Neuronal stem cell (in vitro differentiated cells): ENCODE measurements at regions not wholly inside any gene's neighbourhood (a gene's known extent, or its start where the extent isn't known, plus 50 kb on each side); places are given as distances from the start of the nearest gene placed in this dataset.

ENCODE experiments used
- DNase-seq: peaks from one replicate; pipeline ENCODE4 v3.0.0-alpha.2; 2013; ENCODE audit warnings: low spot score
- H2AFZ ChIP-seq: one replicate; pipeline ENCODE4 v1.6.1; 2013; ENCODE audit warnings: mild to moderate bottlenecking, low read length, inconsistent platforms
- H2AK5ac ChIP-seq: 2 replicates; pipeline ENCODE4 v1.6.1; 2013; ENCODE audit warnings: low read depth, mild to moderate bottlenecking, inconsistent platforms, low read length, moderate library complexity, mixed read lengths
- H2BK120ac ChIP-seq: 2 replicates; pipeline ENCODE4 v1.6.1; 2013; ENCODE audit warnings: low read depth, mild to moderate bottlenecking, inconsistent platforms, low read length, moderate library complexity, mixed read lengths
- H2BK12ac ChIP-seq: one replicate; pipeline ENCODE4 v1.6.1; 2013; ENCODE audit warnings: low read length, inconsistent platforms
- H2BK15ac ChIP-seq: 2 replicates; pipeline ENCODE4 v1.6.1; 2013; ENCODE audit warnings: mild to moderate bottlenecking, low read length, inconsistent platforms, mixed read lengths
- H2BK5ac ChIP-seq: one replicate; pipeline ENCODE4 v1.6.1; 2013; ENCODE audit warnings: inconsistent platforms, mild to moderate bottlenecking, low read length, moderate library complexity
- H3K14ac ChIP-seq: one replicate; pipeline ENCODE4 v1.6.1; 2013; ENCODE audit warnings: low read length, inconsistent platforms
- H3K18ac ChIP-seq: 2 replicates; pipeline ENCODE4 v1.6.1; 2013; ENCODE audit warnings: low read length, inconsistent platforms
- H3K23ac ChIP-seq: 2 replicates; pipeline ENCODE4 v1.6.1; 2013; ENCODE audit warnings: low read depth, mild to moderate bottlenecking, mixed read lengths, low read length, inconsistent platforms; ENCODE audit not compliant: poor library complexity
- H3K27ac ChIP-seq: replicated peaks from 3 replicates; pipeline ENCODE4 v1.5.1; 2013; ENCODE audit warnings: low read length, inconsistent platforms
- H3K27me3 ChIP-seq, 3 experiments: 2 replicates each; pipeline ENCODE4 v1.6.1; 2013; ENCODE audit warnings: low read length in 3 of 3, mild to moderate bottlenecking in 2 of 3, inconsistent platforms in 1 of 3, low read depth in 1 of 3, mixed read lengths in 1 of 3, moderate library complexity in 1 of 3; ENCODE audit not compliant: control insufficient read depth in 3 of 3, insufficient read depth in 3 of 3
- H3K36me3 ChIP-seq, 2 donors: replicated peaks in 1 of 2; 2 replicates each; pipeline ENCODE4 v1.6.1; 2013; ENCODE audit warnings: low read length in 2 of 2; ENCODE audit not compliant: control insufficient read depth in 2 of 2, insufficient read depth in 2 of 2
- H3K4ac ChIP-seq: 2 replicates; pipeline ENCODE4 v1.6.1; 2013; ENCODE audit warnings: inconsistent platforms, mild to moderate bottlenecking, low read length, moderate library complexity
- H3K4me1 ChIP-seq, 2 donors: 1 replicate in 1 of 2; 2 replicates in 1 of 2; pipeline ENCODE4 v1.6.1; 2013; ENCODE audit warnings: low read length in 2 of 2, low read depth in 1 of 2; ENCODE audit not compliant: control insufficient read depth in 2 of 2, insufficient read depth in 1 of 2
- H3K4me2 ChIP-seq: one replicate; pipeline ENCODE4 v1.6.1; 2013; ENCODE audit warnings: mild to moderate bottlenecking, low read length, inconsistent platforms; ENCODE audit not compliant: insufficient read depth, poor library complexity, severe bottlenecking
- H3K4me3 ChIP-seq, 2 donors: 2 replicates each; pipeline ENCODE4 v1.5.1; 2013; ENCODE audit warnings: low read length in 2 of 2, mild to moderate bottlenecking in 2 of 2, inconsistent platforms in 1 of 2, moderate library complexity in 1 of 2
- H3K79me1 ChIP-seq: one replicate; pipeline ENCODE4 v1.6.1; 2013; ENCODE audit warnings: low read depth, mild to moderate bottlenecking, inconsistent platforms, low read length, moderate library complexity
- H3K9ac ChIP-seq: one replicate; pipeline ENCODE4 v1.6.1; 2013; ENCODE audit warnings: mild to moderate bottlenecking, low read depth, low read length, inconsistent platforms; ENCODE audit not compliant: poor library complexity
- H3K9me3 ChIP-seq, 2 donors: replicated peaks in 1 of 2; 2 replicates each; pipeline versions ENCODE3 to v1.6.1; 2013; ENCODE audit warnings: low read length in 2 of 2, mild to moderate bottlenecking in 2 of 2, inconsistent platforms in 1 of 2, low read depth in 1 of 2, mixed read lengths in 1 of 2, moderate library complexity in 1 of 2; ENCODE audit not compliant: control insufficient read depth in 2 of 2, insufficient read depth in 1 of 2
- H4K8ac ChIP-seq: one replicate; pipeline ENCODE4 v1.6.1; 2013; ENCODE audit warnings: low read depth, mild to moderate bottlenecking, inconsistent platforms, low read length, moderate library complexity
- H4K91ac ChIP-seq: one replicate; pipeline ENCODE4 v1.6.1; 2013; ENCODE audit warnings: low read length, low read depth, mild to moderate bottlenecking, inconsistent platforms; ENCODE audit not compliant: poor library complexity
- WGBS, 2 donors: extraction: QIAGEN DNeasy Blood & Tissue Kit; methylation state at CpG; one replicate each; pipeline ENCODE4 v1.1.7; 2013; ENCODE audit warnings: missing lambda C conversion rate in 2 of 2, mixed read lengths in 1 of 2; ENCODE audit not compliant: insufficient read length in 2 of 2, insufficient replicate concordance in 1 of 2; ENCODE audit errors: extremely low coverage in 2 of 2; 5-methylcytosine and 5-hydroxymethylcytosine counted together

DNA sequence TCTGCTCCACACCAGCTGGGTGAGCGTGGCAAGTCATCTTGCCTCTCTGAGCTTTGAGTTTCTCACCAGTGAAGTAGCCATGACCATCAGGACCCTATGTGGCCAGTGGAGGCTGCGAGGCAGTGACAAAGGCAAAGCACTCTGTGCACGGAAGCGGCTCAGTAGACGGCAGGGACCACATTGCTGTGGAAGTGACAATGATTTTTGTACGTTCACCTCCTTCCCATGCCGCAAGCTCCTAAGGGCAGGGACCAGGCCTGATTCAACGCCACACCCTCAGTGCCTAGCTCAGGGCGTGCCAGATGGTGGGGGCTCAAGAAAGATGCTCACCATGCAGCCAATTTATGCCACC, 210.5 kb downstream of the MATN1 start:
- no peak overlapping the region for H3K27ac ChIP-seq
- no peak overlapping the region for H3K14ac ChIP-seq
- no peak overlapping the region for H3K4me3 ChIP-seq
- no peak overlapping the region for H2BK5ac ChIP-seq
- H2AFZ ChIP-seq, result no peak overlapping the region
- no peak overlapping the region for H3K23ac ChIP-seq
- no peaks in the 10 kb centered on the region for H3K79me1 ChIP-seq
- no peaks in the 10 kb centered on the region for H3K9me3 ChIP-seq
- WGBS, 2 donors, result no CpG with 5 or more reads among the region's 9 CpGs
- H3K4ac ChIP-seq, result no peak overlapping the region
- peak overlapping the region; percentile 33 for H2AK5ac ChIP-seq
- no peak overlapping the region for H3K4me2 ChIP-seq
- H3K36me3 ChIP-seq, result no peaks in the 10 kb centered on the region
- no peak overlapping the region for H2BK12ac ChIP-seq
- no peak overlapping the region for H3K18ac ChIP-seq
- no peak overlapping the region for H2BK120ac ChIP-seq
- H3K4me1 ChIP-seq, result peaks cover 0 to 14% of the 10 kb centered on the region in 2 donors
- H3K27me3 ChIP-seq, result no peaks in the 10 kb centered on the region
- H3K9ac ChIP-seq, result no peak overlapping the region
- DNase-seq, result no peak
- no peak overlapping the region for H2BK15ac ChIP-seq
- H4K8ac ChIP-seq, result no peak overlapping the region
- H4K91ac ChIP-seq, result no peak overlapping the region

GRCh38 chr1:30511991-30512913, 211.1 kb downstream of the MATN1 start:
- Histone ChIP-seq H3K9ac (no peak overlapping the region), H4K8ac (no peak overlapping the region), H2BK15ac (peak overlapping the region; percentile 23), H3K79me1 (no peaks in the 10 kb centered on the region), H3K23ac (peak overlapping the region; percentile 13), H2BK5ac (no peak overlapping the region), H4K91ac (no peak overlapping the region), H3K14ac (no peak overlapping the region), H2BK12ac (no peak overlapping the region), H3K9me3 (no peaks in the 10 kb centered on the region), H2BK120ac (no peak overlapping the region), H3K18ac (peak overlapping the region; percentile 42), H3K4me2 (no peak overlapping the region), H3K27me3 (no peaks in the 10 kb centered on the region), H3K36me3 (no peaks in the 10 kb centered on the region), H2AFZ (no peak overlapping the region), H3K4me3 (no peak overlapping the region), H3K4me1 (peaks cover 0 to 16% of the 10 kb centered on the region in 2 donors), H3K27ac (no peak overlapping the region), H3K4ac (no peak overlapping the region), H2AK5ac (peak overlapping the region; percentile 33)
- WGBS, 2 donors, result no CpG with 5 or more reads among the region's 18 CpGs
- no peak for DNase-seq

- DNase-seq, result no peak
- Histone ChIP-seq H3K9ac (no peak overlapping the region), H3K27ac (no peak overlapping the region)
Measured at GRCh38 chr1:30511563-30511962, 211.8 kb downstream of the MATN1 start.

DNA sequence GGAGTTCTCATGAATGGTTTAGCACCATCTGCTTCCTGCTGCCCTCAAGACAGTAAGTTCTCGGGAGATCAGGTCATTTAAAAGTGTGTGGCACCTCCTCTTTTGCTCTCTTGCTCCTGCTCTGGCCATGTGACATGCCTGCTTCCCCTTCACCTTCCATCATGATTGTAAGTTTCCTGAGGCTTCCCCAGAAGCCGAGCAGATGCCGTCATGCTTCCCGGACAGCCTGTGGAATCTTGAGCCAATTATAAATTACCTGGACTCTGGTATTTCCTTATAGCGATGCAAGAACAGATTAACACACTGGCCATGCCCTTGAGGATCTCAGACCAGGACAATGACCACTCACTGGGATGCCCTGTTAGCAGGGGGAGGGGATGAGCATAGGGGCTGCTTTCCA, 212.3 kb downstream of the MATN1 start:
- no peak overlapping the region for H3K27ac ChIP-seq
- H2BK15ac ChIP-seq, result no peak overlapping the region
- DNase-seq, result no peak

More at GRCh38 chr1:30511563-30511962, 211.8 kb downstream of the MATN1 start:
- Histone ChIP-seq H3K4me1 (peaks cover 0 to 17% of the 10 kb centered on the region in 2 donors), H2BK5ac (no peak overlapping the region), H4K91ac (no peak overlapping the region), H3K36me3 (no peaks in the 10 kb centered on the region), H3K4me2 (no peak overlapping the region), H3K14ac (no peak overlapping the region), H3K18ac (peak overlapping the region; percentile 22), H3K23ac (no peak overlapping the region), H3K9me3 (no peaks in the 10 kb centered on the region), H3K4ac (no peak overlapping the region), H2BK120ac (no peak overlapping the region), H2BK12ac (peak overlapping the region; percentile 18), H2AFZ (no peak overlapping the region), H3K79me1 (no peaks in the 10 kb centered on the region), H3K4me3 (no peak overlapping the region), H4K8ac (no peak overlapping the region), H2BK15ac (no peak overlapping the region), H3K27me3 (no peaks in the 10 kb centered on the region), H2AK5ac (peak overlapping the region; percentile 33)
- WGBS, 2 donors, result no CpG with 5 or more reads among the region's 6 CpGs

More for the DNA sequence above, 212.3 kb downstream of the MATN1 start:
- Histone ChIP-seq H3K9ac (no peak overlapping the region), H2BK120ac (no peak overlapping the region), H4K8ac (no peak overlapping the region), H3K4ac (no peak overlapping the region), H4K91ac (no peak overlapping the region), H3K36me3 (no peaks in the 10 kb centered on the region), H2AFZ (no peak overlapping the region), H3K27me3 (no peaks in the 10 kb centered on the region), H3K9me3 (no peaks in the 10 kb centered on the region), H3K4me3 (no peak overlapping the region), H3K18ac (no peak overlapping the region), H2BK12ac (peak overlapping the region; percentile 18), H3K79me1 (no peaks in the 10 kb centered on the region), H2AK5ac (no peak overlapping the region), H3K14ac (no peak overlapping the region), H3K4me1 (peaks cover 0 to 19% of the 10 kb centered on the region in 2 donors), H3K23ac (no peak overlapping the region), H3K4me2 (no peak overlapping the region), H2BK5ac (no peak overlapping the region)
- WGBS, 2 donors, result no CpG with 5 or more reads among the region's 5 CpGs
